ENCODE measurements at regions not wholly inside any gene's neighbourhood (a gene's known extent, or its start where the extent isn't known, plus 50 kb on each side); places are given as distances from the start of the nearest gene placed in this dataset.
A peak's percentile ranks its signal among the peaks of the same experiment; 100 is the strongest.
"Not testable (repeated sequence)": the region's sequence is repeated elsewhere in the genome, so short reads cannot be mapped to it uniquely, and the experiment has no call there.

- TF ChIP-seq, protein P1, sequence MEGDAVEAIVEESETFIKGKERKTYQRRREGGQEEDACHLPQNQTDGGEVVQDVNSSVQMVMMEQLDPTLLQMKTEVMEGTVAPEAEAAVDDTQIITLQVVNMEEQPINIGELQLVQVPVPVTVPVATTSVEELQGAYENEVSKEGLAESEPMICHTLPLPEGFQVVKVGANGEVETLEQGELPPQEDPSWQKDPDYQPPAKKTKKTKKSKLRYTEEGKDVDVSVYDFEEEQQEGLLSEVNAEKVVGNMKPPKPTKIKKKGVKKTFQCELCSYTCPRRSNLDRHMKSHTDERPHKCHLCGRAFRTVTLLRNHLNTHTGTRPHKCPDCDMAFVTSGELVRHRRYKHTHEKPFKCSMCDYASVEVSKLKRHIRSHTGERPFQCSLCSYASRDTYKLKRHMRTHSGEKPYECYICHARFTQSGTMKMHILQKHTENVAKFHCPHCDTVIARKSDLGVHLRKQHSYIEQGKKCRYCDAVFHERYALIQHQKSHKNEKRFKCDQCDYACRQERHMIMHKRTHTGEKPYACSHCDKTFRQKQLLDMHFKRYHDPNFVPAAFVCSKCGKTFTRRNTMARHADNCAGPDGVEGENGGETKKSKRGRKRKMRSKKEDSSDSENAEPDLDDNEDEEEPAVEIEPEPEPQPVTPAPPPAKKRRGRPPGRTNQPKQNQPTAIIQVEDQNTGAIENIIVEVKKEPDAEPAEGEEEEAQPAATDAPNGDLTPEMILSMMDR (conservative IDR thresholded peaks at IDR 0.05; ENCODE audit: low read length) = no peak
- DNase-seq (ENCODE audit: low read depth) = no peak
- H3K4me3 ChIP-seq (ENCODE audit: low read length) = no peak overlapping the region
Measured at GRCh38 chr3:177714945-177715344, 517.7 kb upstream of the TBL1XR1 start.

GRCh38 chr3:177715980-177716379, 518.7 kb upstream of the TBL1XR1 start:
- no peak overlapping the region for H3K4me3 ChIP-seq (ENCODE audit: low read length)
- TF ChIP-seq, protein P1 (conservative IDR thresholded peaks at IDR 0.05; ENCODE audit: low read length) = no peak
- DNase-seq (ENCODE audit: low read depth) = no peak

DNA sequence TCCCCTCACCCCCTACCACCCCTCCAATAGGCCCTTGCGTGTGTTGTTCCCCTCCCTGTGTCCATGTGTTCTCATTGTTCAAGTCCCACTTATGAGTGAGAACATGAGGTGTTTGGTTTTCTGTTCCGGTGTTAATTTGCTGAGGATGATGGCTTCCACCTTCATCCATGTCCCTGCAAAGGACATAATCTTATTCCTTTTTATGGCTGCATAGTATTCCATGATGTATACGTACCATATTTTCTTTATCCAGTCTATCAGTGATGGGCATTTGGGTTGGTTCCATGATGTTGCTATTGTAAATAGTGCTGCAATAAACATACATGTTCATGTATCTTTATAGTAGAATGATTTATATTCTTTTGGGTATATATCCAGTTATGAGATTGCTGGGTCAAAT, 523.6 kb upstream of the TBL1XR1 start:
- H3K4me3 ChIP-seq (ENCODE audit: low read length); DNase-seq (ENCODE audit: low read depth): not testable (repeated sequence)

GRCh38 chr3:177721864-177722785, 524.8 kb upstream of the TBL1XR1 start:
- peak; percentile 49 for DNase-seq (ENCODE audit: low read depth)
- no peak overlapping the region for H3K4me3 ChIP-seq (ENCODE audit: low read length)
- TF ChIP-seq, protein P1 (conservative IDR thresholded peaks at IDR 0.05; ENCODE audit: low read length) = no peak

DNA sequence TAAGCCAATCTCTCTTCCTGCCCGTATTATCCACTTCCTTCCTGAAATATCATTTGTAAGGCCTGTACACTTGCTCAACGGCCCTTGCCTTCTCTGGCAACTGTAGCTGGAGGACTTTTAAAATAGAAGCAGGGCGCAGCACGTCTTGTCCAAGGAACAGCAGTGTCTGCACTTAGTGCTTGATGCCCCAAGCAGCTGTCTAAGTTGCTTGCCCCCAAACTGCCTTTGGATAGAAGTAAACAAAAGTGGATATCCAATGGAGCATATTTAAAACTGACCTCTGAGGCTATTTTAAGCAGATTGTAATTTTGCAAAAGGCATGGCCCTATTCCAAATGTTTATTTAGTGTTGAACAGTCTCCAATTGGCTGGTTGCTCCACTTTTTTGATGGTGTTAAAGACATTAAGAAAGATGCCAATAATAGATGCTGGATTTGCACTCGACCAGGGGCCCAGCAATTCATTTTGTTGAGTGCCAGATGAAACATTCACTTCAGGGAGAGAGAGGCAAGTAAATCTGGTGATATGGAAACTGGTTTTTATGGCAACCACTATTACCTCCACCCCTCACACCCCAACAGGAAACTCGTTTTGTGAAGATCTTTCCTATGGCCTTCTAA, 526.8 kb upstream of the TBL1XR1 start:
- TF ChIP-seq, protein P1 (conservative IDR thresholded peaks at IDR 0.05; ENCODE audit: low read length) = no peak
- no peak for DNase-seq (ENCODE audit: low read depth)
- no peak overlapping the region for H3K4me3 ChIP-seq (ENCODE audit: low read length)

GRCh38 chr3:177725165-177725564, 527.9 kb upstream of the TBL1XR1 start:
- no peak overlapping the region for H3K4me3 ChIP-seq (ENCODE audit: low read length)
- DNase-seq (ENCODE audit: low read depth) = no peak
- TF ChIP-seq, protein P1 (conservative IDR thresholded peaks at IDR 0.05; ENCODE audit: low read length) = no peak

GRCh38 chr3:177726807-177727206, 529.5 kb upstream of the TBL1XR1 start:
- no peak for DNase-seq (ENCODE audit: low read depth)
- H3K4me3 ChIP-seq (ENCODE audit: low read length) = no peak overlapping the region
- TF ChIP-seq, protein P1 (conservative IDR thresholded peaks at IDR 0.05; ENCODE audit: low read length) = no peak

All from AG10803 (cell line).